NT2/D1 (cell line): ENCODE measurements at regions not wholly inside any gene's neighbourhood (a gene's known extent, or its start where the extent isn't known, plus 50 kb on each side); places are given as distances from the start of the nearest gene placed in this dataset.

Source experiments
- SUZ12 ChIP-seq: IDR thresholded peaks from 2 replicates; pipeline ENCODE4 v1.6.1; 2011; ENCODE audit not compliant: insufficient read length, insufficient read depth; ENCODE audit errors: extremely low read depth
- YY1 ChIP-seq: IDR thresholded peaks from 2 replicates; pipeline ENCODE4 v1.6.1; 2011; ENCODE audit not compliant: insufficient read length, insufficient read depth
- ZNF274 ChIP-seq: IDR thresholded peaks from 2 replicates; pipeline ENCODE4 v1.6.1; 2011; ENCODE audit warnings: mild to moderate bottlenecking, low read depth, low read length

- TF ChIP-seq YY1 (no peak), ZNF274 (no peak), SUZ12 (no peak)
These were observed 172.4 kb downstream of the PSMG1 start for GRCh38 chr21:39010629-39011404.
